CD14-positive monocyte (primary cell): ENCODE measurements at regions not wholly inside any gene's neighbourhood (a gene's known extent, or its start where the extent isn't known, plus 50 kb on each side); places are given as distances from the start of the nearest gene placed in this dataset.

Experiments used
- DNase-seq, 3 donors: peaks; one replicate each; pipeline ENCODE4 v3.0.0-alpha.2; 2011 to 2022
- H2AFZ ChIP-seq: 2 replicates; pipeline ENCODE4 v1.6.0; 2012; ENCODE audit warnings: mild to moderate bottlenecking, low read depth, low read length, inconsistent platforms; ENCODE audit not compliant: insufficient read depth, poor library complexity, severe bottlenecking
- H3K27ac ChIP-seq, 2 donors: 1 replicate in 1 of 2; 2 replicates in 1 of 2; pipeline ENCODE4 v1.5.1; 2012 to 2013; ENCODE audit warnings: low read length in 2 of 2, control low read depth in 1 of 2, inconsistent platforms in 1 of 2, low read depth in 1 of 2, mild to moderate bottlenecking in 1 of 2
- H3K27me3 ChIP-seq, 2 donors: one replicate each; pipeline versions ENCODE4 v1.6.0 to v1.6.1; 2011 to 2013; ENCODE audit warnings: low read length in 2 of 2; ENCODE audit not compliant: control insufficient read depth in 2 of 2, insufficient read depth in 2 of 2
- H3K36me3 ChIP-seq, 2 donors: replicated peaks in 1 of 2; 1 replicate in 1 of 2; 2 replicates in 1 of 2; pipeline versions ENCODE4 v1.5.1 to v1.6.1; 2012 to 2013; ENCODE audit warnings: low read length in 2 of 2, control low read depth in 1 of 2, inconsistent platforms in 1 of 2, mild to moderate bottlenecking in 1 of 2; ENCODE audit not compliant: insufficient read depth in 2 of 2, control insufficient read depth in 1 of 2
- H3K4me1 ChIP-seq, 2 donors: 1 replicate in 1 of 2; 2 replicates in 1 of 2; pipeline versions ENCODE4 v1.5.1 to v1.6.1; 2012 to 2013; ENCODE audit warnings: low read length in 2 of 2, control low read depth in 1 of 2, inconsistent platforms in 1 of 2, mild to moderate bottlenecking in 1 of 2, moderate library complexity in 1 of 2; ENCODE audit not compliant: insufficient read depth in 2 of 2, control insufficient read depth in 1 of 2
- H3K4me2 ChIP-seq: replicated peaks from 2 replicates; pipeline ENCODE3; 2012; ENCODE audit warnings: low read length, moderate library complexity, mild to moderate bottlenecking; ENCODE audit not compliant: poor library complexity, severe bottlenecking; ENCODE audit errors: extremely low read depth
- H3K4me3 ChIP-seq, 3 experiments: fragments of 200-600 bp in 1 of 3; sonication (generic) in 1 of 3; replicated peaks in 1 of 3; 1 replicate in 2 of 3; 2 replicates in 1 of 3; pipeline ENCODE4 v1.5.1; 2011 to 2013; ENCODE audit warnings: low read length in 3 of 3, mild to moderate bottlenecking in 3 of 3, control low read depth in 2 of 3, low read depth in 2 of 3, inconsistent platforms in 1 of 3, moderate library complexity in 1 of 3
- H3K79me2 ChIP-seq: 2 replicates; pipeline ENCODE4 v1.6.0; 2012; ENCODE audit warnings: mild to moderate bottlenecking, control low read depth, inconsistent platforms, low read length, moderate library complexity; ENCODE audit not compliant: insufficient read depth
- H3K9ac ChIP-seq: 2 replicates; pipeline ENCODE4 v1.6.0; 2017; ENCODE audit warnings: low read length, mild to moderate bottlenecking; ENCODE audit not compliant: insufficient read depth, poor library complexity, severe bottlenecking
- H3K9me3 ChIP-seq, 2 donors: replicated peaks in 1 of 2; 1 replicate in 1 of 2; 2 replicates in 1 of 2; pipeline versions ENCODE4 v1.5.1 to v1.6.1; 2012 to 2013; ENCODE audit warnings: low read length in 2 of 2, control low read depth in 1 of 2; ENCODE audit not compliant: control insufficient read depth in 1 of 2, insufficient read depth in 1 of 2
- H4K20me1 ChIP-seq: 2 replicates; pipeline ENCODE4 v1.6.0; 2012; ENCODE audit warnings: mild to moderate bottlenecking, low read length, control low read depth, moderate library complexity; ENCODE audit not compliant: insufficient read depth
- H3K27ac Mint-ChIP-seq, 7 donors: one replicate each; pipeline ENCODE4 v1.8.0; 2020; ENCODE audit warnings: mild to moderate bottlenecking in 7 of 7, mixed read lengths in 7 of 7, moderate library complexity in 6 of 7, inconsistent platforms in 2 of 7
- H3K27me3 Mint-ChIP-seq, 3 donors: one replicate each; pipeline ENCODE4 v1.8.0; 2021 to 2022; ENCODE audit warnings: low read depth in 3 of 3, mild to moderate bottlenecking in 3 of 3, mixed read lengths in 3 of 3, moderate library complexity in 3 of 3, inconsistent platforms in 1 of 3
- H3K36me3 Mint-ChIP-seq, 2 donors: one replicate each; pipeline ENCODE4 v1.8.0; 2020; ENCODE audit warnings: mixed read lengths in 2 of 2, inconsistent platforms in 1 of 2, mild to moderate bottlenecking in 1 of 2
- H3K4me1 Mint-ChIP-seq: one replicate; pipeline ENCODE4 v1.8.0; 2020; ENCODE audit warnings: mild to moderate bottlenecking, mixed read lengths
- H3K4me3 Mint-ChIP-seq, 2 donors: one replicate each; pipeline ENCODE4 v1.8.0; 2020; ENCODE audit warnings: mild to moderate bottlenecking in 2 of 2, mixed read lengths in 2 of 2, moderate library complexity in 1 of 2
- H3K9me3 Mint-ChIP-seq, 7 donors: one replicate each; pipeline ENCODE4 v1.8.0; 2020 to 2022; ENCODE audit warnings: mixed read lengths in 7 of 7, mild to moderate bottlenecking in 6 of 7, moderate library complexity in 6 of 7, inconsistent platforms in 2 of 7
- WGBS: methylation state at CpG from one replicate; pipeline ENCODE4 v1.1.5; 2013; ENCODE audit warnings: missing lambda C conversion rate; ENCODE audit not compliant: insufficient coverage; 5-methylcytosine and 5-hydroxymethylcytosine counted together
- intact Hi-C, 2 donors: fragments of 100-400 bp; cut with micrococcal nuclease; formaldehyde crosslinking; loops; one replicate each; pipeline versions ENCODE4 v1.15.0 to v1.15.1; 2023
- TF ChIP-seq, protein P1 (sequence below): fragments of 200-600 bp; IDR thresholded peaks from one replicate; pipeline ENCODE4 v1.8.0; 2022; ENCODE audit warnings: antibody characterized with exemption, mild to moderate bottlenecking

DNA sequence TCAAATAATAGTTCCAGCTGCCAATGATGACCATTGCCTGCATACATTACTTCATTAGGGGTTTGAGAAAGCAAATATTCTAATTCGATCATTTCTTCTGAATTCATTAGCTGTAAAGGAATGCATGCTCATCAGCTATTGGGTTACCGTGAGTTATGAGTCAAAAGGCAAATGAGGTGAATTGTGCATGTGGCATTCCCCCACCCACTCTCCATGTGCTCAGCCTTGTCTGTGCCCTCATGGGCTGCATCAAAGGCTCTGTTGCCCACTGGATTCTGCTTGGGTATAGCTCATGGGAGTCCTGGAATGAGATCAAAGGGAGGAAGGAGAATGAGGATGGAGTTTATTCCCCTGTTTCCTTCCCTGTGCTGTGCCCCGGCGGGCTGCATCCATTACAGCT lies 99.3 kb upstream of the CHRNA7 start:
- Histone ChIP-seq H4K20me1 (no peaks in the 10 kb centered on the region), H3K4me2 (no peak overlapping the region), H3K4me3 (no peak overlapping the region), H3K36me3 (no peaks in the 10 kb centered on the region), H2AFZ (no peak overlapping the region), H3K27me3 (no peaks in the 10 kb centered on the region), H3K4me1 (no peaks in the 10 kb centered on the region), H3K9me3 (no peaks in the 10 kb centered on the region), H3K79me2 (no peaks in the 10 kb centered on the region), H3K9ac (no peak overlapping the region), H3K27ac (no peak overlapping the region)
- TF ChIP-seq, protein P1, sequence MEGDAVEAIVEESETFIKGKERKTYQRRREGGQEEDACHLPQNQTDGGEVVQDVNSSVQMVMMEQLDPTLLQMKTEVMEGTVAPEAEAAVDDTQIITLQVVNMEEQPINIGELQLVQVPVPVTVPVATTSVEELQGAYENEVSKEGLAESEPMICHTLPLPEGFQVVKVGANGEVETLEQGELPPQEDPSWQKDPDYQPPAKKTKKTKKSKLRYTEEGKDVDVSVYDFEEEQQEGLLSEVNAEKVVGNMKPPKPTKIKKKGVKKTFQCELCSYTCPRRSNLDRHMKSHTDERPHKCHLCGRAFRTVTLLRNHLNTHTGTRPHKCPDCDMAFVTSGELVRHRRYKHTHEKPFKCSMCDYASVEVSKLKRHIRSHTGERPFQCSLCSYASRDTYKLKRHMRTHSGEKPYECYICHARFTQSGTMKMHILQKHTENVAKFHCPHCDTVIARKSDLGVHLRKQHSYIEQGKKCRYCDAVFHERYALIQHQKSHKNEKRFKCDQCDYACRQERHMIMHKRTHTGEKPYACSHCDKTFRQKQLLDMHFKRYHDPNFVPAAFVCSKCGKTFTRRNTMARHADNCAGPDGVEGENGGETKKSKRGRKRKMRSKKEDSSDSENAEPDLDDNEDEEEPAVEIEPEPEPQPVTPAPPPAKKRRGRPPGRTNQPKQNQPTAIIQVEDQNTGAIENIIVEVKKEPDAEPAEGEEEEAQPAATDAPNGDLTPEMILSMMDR: no peak
- Mint-ChIP-seq H3K27me3 (peaks cover 0 to 5% (median 2%) of the 10 kb centered on the region in 3 donors), H3K4me3 (no peak overlapping the region), H3K36me3 (no peaks in the 10 kb centered on the region), H3K9me3 (peaks cover 0 to 5% (median 2%) of the 10 kb centered on the region in 7 donors), H3K27ac (no peak overlapping the region), H3K4me1 (no peaks in the 10 kb centered on the region)
- 52% methylated on average over 2 of the region's 4 CpGs for WGBS
- intact Hi-C loops: no loop called here
- no peak for DNase-seq

DNA sequence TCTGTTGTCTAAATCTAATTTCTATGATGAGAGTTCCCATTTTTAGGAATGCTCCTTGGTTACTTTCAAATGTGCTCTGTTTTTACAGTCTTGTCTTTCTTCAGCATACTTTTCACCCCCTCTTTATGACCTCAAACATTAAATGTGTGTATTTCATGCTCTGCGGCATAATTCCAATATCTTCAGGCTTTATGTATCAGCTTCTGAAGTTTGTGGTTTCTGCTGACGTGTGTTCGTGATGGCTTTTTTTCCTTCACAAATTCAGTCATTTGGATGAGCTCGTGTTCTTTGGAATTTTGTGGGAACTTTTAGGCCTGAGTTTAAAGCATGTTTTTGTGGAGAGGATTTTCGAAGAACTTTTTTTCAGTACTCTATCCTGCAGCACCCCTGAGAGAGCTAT lies 97.7 kb upstream of the CHRNA7 start:
- intact Hi-C loops: no loop called here
- Histone ChIP-seq H3K27ac (no peak overlapping the region), H2AFZ (no peak overlapping the region), H3K27me3 (no peaks in the 10 kb centered on the region), H3K4me3 (no peak overlapping the region), H3K79me2 (no peaks in the 10 kb centered on the region), H3K36me3 (no peaks in the 10 kb centered on the region), H4K20me1 (no peaks in the 10 kb centered on the region), H3K9me3 (no peaks in the 10 kb centered on the region), H3K9ac (no peak overlapping the region), H3K4me2 (no peak overlapping the region), H3K4me1 (no peaks in the 10 kb centered on the region)
- no peak overlapping the region for H3K4me3 Mint-ChIP-seq
- DNase-seq: no peak
- peaks cover 0 to 3% (median 2%) of the 10 kb centered on the region in 7 donors for H3K9me3 Mint-ChIP-seq
- H3K27me3 Mint-ChIP-seq: peaks cover 0 to 3% (median 2%) of the 10 kb centered on the region in 3 donors
- H3K4me1 Mint-ChIP-seq: no peaks in the 10 kb centered on the region
- no peak overlapping the region for H3K27ac Mint-ChIP-seq
- TF ChIP-seq, protein P1: no peak
- WGBS: 83% methylated on average over 3 of the region's 5 CpGs
- no peaks in the 10 kb centered on the region for H3K36me3 Mint-ChIP-seq
